NB4 (cell line): ENCODE measurements at regions not wholly inside any gene's neighbourhood (a gene's known extent, or its start where the extent isn't known, plus 50 kb on each side); places are given as distances from the start of the nearest gene placed in this dataset.

Experiments used
- MAX ChIP-seq: IDR thresholded peaks from 2 replicates; pipeline ENCODE4 v1.6.1; 2011; ENCODE audit warnings: low read depth, low read length
- POLR2A ChIP-seq: IDR thresholded peaks from 2 replicates; pipeline ENCODE4 v1.6.1; 2011; ENCODE audit warnings: mild to moderate bottlenecking; ENCODE audit not compliant: insufficient read length; ENCODE audit errors: extremely low read depth
- TF ChIP-seq, protein P1 (sequence below): IDR thresholded peaks from one replicate; pipeline ENCODE4 v1.5.1; 2012; ENCODE audit warnings: low read depth, low read length

- TF ChIP-seq, protein P1, sequence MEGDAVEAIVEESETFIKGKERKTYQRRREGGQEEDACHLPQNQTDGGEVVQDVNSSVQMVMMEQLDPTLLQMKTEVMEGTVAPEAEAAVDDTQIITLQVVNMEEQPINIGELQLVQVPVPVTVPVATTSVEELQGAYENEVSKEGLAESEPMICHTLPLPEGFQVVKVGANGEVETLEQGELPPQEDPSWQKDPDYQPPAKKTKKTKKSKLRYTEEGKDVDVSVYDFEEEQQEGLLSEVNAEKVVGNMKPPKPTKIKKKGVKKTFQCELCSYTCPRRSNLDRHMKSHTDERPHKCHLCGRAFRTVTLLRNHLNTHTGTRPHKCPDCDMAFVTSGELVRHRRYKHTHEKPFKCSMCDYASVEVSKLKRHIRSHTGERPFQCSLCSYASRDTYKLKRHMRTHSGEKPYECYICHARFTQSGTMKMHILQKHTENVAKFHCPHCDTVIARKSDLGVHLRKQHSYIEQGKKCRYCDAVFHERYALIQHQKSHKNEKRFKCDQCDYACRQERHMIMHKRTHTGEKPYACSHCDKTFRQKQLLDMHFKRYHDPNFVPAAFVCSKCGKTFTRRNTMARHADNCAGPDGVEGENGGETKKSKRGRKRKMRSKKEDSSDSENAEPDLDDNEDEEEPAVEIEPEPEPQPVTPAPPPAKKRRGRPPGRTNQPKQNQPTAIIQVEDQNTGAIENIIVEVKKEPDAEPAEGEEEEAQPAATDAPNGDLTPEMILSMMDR = no peak
- no peak for TF ChIP-seq MAX
- TF ChIP-seq POLR2A = no peak
These were observed 118.9 kb downstream of the TMEM18 start for GRCh38 chr2:558302-558642.
